NCI-H128 (cell line): ENCODE measurements at regions not wholly inside any gene's neighbourhood (a gene's known extent, or its start where the extent isn't known, plus 50 kb on each side); places are given as distances from the start of the nearest gene placed in this dataset.
"Not testable (repeated sequence)": the region's sequence is repeated elsewhere in the genome, so short reads cannot be mapped to it uniquely, and the experiment has no call there.

ENCODE experiments used
- DNase-seq: peaks from one replicate; lab custom pipeline; 2025; ENCODE audit not compliant: unreplicated experiment; lab: John Stamatoyannopoulos, UW

DNA sequence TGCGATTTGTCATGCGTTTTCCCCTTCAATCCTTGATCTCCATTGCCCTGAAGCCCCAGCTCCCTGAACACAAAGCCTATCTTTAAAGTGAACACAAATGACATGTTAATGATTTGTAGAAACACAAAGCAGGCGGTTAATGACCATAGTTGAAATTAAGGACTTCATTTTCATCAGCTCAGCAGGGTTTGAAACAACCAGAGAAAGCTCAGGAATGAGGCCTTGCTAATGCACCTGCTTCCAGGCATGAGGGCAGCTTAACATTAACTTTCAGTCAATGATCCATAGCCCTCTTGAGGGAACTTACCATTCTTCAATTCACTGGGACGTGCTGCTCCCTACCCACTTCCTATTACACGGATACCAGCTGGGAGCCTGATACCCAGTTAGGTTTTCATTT, 427.2 kb upstream of the CBLB start:
- peak; percentile 18 for DNase-seq

DNA sequence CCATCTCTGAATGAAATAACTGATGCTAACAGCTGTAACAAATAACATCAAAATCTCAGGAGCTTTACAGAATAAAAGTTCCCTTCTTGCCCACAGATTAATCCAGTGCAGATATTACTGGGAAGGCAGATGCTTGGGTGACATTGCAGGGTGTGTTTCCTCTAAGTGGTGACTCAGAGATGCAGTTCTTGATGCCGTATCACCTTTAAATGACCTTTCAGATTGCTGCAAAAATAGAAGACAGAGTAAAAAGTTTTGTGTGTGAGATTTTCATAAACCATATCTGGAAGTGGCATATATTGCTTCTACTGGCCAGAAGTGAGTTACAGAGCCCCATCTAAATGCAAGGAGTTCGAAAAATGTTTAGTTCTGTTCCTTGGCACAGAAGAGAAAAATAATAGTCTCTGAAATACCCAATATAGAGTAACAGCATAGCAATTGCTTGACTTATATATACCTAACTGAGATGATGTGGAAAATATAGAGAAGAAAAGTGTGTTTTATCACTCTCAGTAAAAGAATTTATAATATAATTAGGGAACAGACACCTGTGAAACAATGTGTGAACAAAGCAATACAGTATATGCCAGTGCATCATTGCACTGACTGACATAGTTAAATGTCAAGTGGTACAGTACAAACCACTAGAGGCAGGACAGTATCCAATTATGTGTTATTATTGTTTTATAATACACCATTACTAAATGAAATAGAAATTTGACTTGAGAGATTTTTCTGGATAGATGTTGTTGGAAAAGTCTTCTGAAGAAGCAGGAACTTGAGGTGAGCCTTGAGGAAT, 430.7 kb upstream of the CBLB start:
- no peak for DNase-seq

DNA sequence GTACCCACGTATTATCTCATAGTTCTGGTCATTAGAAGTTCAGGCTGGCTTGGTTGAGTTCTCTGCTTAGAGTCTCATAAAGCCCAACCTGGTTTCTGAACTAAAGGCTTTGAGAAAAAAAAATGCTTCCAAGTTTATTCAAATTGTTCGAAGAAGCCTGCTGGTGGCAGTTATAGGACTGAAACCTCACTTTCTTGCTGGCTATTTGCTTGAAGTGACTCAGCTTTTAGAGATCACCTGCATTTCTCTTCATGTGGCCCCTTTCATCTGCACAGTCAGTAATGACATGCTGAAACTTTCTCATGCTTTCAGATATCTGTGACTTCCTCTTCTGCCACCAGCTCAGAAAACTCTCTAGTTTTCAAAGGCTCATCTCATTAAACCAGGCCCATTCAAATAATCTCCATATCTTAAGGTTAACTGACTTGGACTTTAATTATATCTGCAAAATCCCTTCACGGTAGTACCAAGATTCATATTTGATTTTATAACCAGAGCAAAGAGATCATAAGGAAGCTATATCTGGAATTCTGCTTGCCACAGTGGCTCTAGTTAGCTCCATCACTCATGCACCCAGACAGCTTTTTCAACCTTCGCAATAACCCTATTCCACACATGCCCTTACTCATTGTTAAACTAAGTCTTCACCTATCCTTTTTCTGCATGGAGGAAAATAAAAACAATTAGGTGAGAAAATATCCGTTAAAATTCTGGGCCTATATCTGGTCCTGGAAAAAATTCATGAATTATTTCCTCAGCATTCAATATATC, 433.8 kb upstream of the CBLB start:
- DNase-seq = no peak

- DNase-seq = no peak
Observed at GRCh38 chr3:106303766-106304165, 435.0 kb upstream of the CBLB start.

GRCh38 chr3:106305127-106305526, 436.3 kb upstream of the CBLB start:
- DNase-seq = no peak

GRCh38 chr3:106305882-106306435, 437.1 kb upstream of the CBLB start:
- no peak for DNase-seq

DNA sequence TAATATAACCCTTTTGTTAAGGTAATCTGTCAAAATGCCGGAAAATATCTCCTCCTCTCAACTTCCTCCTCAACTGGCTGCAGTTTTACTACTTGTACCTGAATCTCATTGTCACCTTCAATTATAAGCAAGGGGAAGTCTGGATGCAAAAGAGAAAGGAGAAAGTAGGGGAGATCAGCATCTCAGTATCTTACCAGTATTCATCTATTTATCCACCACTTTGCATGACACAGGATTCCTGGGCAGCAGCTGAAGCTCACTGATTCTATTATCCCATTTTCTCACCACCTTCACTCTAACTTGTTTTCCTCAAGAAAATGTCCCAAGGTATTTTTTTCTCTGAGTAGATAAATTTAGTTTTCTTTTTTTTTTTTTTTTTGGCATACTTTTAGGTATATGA, 440.5 kb upstream of the CBLB start:
- no peak for DNase-seq

GRCh38 chr3:106309798-106310197, 441.0 kb upstream of the CBLB start:
- DNase-seq = not testable (repeated sequence)

DNA sequence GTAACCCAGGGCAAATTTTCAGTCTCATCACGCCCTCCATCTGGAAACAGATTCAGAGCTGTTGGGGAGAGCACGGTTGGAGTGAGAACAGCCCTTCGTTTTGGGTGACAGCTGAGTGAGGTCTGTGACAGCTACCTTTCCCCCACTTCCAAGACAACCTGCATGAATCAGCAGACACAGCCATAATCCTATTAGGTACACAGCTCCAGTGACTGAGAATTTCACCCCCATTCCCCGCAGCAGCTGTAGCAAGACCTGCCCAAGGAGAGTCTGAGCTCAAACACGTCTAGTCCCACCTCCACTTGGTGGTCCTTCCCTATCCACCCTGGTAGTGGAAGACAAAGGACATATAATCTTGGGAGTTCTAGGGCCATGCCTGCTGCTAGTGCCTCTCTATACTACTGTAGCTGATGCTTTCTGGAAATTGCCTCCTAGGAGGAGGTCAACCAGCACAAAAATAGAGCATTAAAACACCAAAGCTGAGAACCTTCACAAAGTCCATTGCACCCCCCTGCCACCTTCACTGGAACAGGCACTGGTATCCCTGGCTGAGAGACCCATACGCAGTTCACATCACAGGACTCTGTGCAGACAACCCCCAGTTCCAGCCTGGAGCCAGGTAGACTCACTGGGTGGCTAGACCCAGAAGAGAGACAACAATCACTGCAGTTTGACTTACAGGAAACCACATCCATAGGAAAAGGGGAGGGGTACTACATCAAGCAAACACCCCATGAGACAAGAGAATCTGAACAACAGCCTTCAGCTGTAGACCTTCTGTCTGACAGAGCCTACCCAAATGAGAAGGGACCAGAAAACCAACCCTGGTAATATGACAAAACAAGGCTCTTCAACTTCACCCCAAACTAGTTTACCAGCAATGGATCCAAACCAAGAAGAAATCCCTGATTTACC, 448.6 kb upstream of the CBLB start:
- no peak for DNase-seq

GRCh38 chr3:106321438-106321837, 452.6 kb upstream of the CBLB start:
- DNase-seq = not testable (repeated sequence)

- no peak for DNase-seq
Observed at GRCh38 chr3:106323586-106323985, 454.8 kb upstream of the CBLB start.

DNA sequence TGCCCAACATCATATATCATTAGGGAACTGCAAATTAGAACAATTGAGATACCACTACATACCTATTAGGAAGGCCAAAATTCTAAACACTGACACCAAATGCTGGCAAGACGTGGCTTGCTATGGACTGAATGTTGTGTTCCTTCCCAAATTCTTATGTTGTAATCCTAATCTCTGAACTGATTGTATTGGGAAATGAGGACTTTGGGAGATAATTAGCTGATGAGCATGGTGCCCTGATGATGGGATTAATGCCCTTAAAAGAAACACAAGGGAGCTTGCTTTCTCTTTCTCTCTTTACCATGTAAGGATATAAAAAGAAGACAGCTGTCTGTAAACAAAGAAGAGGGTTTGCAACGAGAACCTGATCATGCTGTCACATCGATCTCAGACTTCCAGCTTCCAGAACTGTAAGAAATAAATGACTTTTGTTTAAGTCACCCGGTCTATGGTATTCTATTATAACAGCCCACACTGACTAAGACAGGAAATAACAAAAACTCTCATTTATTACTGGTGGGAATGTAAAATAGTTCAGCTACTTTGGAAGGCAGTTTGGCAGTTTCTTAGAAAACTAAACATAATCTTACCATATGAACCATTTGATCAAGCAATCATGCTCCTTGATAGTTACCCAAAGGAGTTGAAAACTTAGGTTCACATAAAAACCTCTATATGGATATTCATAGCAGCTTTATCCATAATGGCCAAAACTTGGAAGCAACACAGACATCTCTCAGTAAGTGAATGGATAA, 458.3 kb upstream of the CBLB start:
- no peak for DNase-seq

DNA sequence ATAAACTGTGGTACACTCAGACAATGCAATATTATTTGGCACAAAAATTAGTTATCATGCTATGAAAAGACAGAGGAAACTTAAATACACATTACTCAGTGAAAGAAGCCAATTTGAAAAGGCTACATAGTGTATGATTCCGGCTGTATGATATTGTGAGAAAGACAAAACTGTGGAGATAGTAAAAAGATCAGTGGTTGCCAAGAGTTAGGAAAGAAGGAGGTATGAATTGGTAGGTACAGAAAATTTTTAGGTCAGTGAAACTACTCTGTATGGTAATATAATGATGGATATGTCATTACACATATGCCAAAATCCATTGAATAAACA, 458.8 kb upstream of the CBLB start:
- no peak for DNase-seq

DNA sequence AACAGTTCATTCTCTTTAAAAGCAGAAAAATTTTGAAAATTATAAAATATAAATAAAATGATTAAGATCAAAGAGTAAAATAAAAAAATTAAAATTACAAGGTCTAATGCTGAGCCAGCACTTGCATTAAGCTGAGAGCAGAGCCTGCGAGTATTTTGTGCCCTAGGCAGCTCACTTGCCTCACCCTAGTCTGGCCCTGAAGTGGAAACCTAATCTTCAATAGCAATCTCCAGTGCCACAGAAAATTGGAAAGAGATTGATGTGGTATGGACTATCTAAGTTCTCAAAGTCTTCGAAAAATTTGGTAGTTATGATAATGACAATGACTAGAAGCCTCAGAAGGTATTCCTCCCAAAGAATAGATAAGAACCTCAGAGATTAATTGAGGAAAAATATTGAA, 459.4 kb upstream of the CBLB start:
- DNase-seq = no peak

GRCh38 chr3:106329521-106329920, 460.7 kb upstream of the CBLB start:
- DNase-seq = no peak

- no peak for DNase-seq
Observed at GRCh38 chr3:106331636-106332035, 462.8 kb upstream of the CBLB start.

DNA sequence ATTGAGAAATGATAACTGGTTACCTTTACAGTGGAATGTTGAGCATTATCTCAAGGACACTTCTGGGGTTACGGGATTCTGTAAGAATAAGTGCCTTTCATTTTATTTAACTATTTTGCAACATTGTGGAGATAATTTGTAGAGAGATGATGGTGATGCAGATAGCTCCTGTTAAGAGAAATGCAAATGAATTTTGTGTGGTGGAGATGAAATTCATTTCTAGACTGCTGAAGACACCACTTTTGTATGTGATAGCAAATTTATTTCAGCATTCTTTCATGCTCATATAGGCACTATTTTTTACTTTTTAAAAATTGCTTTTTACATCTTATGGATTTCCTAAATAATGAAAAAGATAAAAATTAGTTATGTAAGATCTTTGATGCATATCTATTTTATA, 463.3 kb upstream of the CBLB start:
- no peak for DNase-seq

GRCh38 chr3:106332884-106333283, 464.1 kb upstream of the CBLB start:
- no peak for DNase-seq

- DNase-seq = no peak
Observed at GRCh38 chr3:106333911-106334618, 465.3 kb upstream of the CBLB start.

DNA sequence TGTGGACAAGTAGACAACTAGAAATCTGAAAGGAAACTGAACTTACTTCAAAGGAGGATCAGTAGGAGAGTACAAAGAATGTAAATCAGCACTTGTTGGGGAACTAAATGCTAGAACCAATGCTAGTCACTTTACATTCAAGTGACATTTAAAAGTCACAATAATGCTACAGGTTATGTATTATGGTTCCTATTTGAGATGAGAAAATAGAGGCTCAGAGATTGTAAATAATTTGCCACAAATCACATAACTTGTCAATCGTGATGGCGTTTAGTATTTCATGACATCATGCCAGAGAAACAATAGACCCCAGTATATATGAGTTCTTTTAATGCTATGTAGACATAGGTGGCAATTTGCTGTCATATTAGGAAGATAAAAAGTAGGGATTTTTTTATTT, 467.8 kb upstream of the CBLB start:
- no peak for DNase-seq
